ENCODE measurements at regions not wholly inside any gene's neighbourhood (a gene's known extent, or its start where the extent isn't known, plus 50 kb on each side); places are given as distances from the start of the nearest gene placed in this dataset.

DNA sequence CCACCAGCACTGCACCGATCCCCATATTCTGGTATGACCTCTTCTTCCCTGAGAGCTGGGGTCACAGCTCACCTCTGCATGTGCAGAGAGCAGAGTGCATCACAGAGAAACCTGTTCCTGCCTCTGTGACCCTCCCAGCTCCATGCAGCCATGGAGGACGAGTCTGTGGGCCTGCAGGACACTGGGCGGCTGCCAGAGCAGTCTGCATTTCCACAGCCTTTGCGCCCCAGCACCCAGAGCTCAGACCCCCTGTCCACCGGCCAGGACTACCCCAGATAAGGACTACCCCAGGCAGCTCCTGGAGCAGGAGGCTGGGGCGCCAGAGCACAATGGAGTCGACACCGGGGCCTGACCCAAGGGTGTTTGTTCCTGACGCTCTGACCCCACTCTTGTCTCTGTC lies 308.1 kb upstream of the IRX1 start (continued):
- TF ChIP-seq, protein P1, sequence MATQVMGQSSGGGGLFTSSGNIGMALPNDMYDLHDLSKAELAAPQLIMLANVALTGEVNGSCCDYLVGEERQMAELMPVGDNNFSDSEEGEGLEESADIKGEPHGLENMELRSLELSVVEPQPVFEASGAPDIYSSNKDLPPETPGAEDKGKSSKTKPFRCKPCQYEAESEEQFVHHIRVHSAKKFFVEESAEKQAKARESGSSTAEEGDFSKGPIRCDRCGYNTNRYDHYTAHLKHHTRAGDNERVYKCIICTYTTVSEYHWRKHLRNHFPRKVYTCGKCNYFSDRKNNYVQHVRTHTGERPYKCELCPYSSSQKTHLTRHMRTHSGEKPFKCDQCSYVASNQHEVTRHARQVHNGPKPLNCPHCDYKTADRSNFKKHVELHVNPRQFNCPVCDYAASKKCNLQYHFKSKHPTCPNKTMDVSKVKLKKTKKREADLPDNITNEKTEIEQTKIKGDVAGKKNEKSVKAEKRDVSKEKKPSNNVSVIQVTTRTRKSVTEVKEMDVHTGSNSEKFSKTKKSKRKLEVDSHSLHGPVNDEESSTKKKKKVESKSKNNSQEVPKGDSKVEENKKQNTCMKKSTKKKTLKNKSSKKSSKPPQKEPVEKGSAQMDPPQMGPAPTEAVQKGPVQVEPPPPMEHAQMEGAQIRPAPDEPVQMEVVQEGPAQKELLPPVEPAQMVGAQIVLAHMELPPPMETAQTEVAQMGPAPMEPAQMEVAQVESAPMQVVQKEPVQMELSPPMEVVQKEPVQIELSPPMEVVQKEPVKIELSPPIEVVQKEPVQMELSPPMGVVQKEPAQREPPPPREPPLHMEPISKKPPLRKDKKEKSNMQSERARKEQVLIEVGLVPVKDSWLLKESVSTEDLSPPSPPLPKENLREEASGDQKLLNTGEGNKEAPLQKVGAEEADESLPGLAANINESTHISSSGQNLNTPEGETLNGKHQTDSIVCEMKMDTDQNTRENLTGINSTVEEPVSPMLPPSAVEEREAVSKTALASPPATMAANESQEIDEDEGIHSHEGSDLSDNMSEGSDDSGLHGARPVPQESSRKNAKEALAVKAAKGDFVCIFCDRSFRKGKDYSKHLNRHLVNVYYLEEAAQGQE (IDR thresholded peaks at IDR 0.05; ENCODE audit: low read depth) = no peak
- TF ChIP-seq SRF (IDR thresholded peaks at IDR 0.05; ENCODE audit: low read depth) (no peak), TCF7L2 (IDR thresholded peaks at IDR 0.05; ENCODE audit: borderline replicate concordance, extremely low read depth, insufficient read depth, insufficient read length) (no peak), EGR1 (IDR thresholded peaks at IDR 0.05; ENCODE audit: low read depth) (no peak), CEBPB (IDR thresholded peaks at IDR 0.05; ENCODE audit: low read depth) (no peak), POLR2A (IDR thresholded peaks at IDR 0.05; ENCODE audit: borderline replicate concordance, extremely low read depth, insufficient read depth, insufficient read length) (no peak)

DNA sequence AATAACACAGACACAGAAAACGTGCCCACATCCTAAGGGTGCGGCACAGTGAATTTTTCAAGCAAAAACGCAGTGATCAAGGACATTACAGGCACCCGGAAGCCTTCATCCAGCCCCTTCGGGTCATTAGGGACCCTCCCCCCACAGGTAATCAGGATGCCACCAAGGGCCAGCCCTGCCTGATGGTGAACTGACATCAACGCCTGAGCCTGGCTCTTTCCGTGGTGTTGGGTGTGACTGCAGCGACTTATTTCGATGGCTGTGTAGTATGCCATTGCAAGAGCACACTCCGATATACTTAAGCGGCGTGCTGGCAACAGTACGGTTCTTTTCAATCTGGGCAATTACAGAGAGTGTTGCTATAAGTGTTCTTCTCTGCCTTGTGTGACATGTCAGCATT lies 310.0 kb upstream of the IRX1 start:
- no TSS peak for BruUV-seq (replicated peaks)
- peaks cover 11 to 55% of the 10 kb centered on the region in 2 experiments; a peak in 2 of 4 replicates for H3K9me3 ChIP-seq (ENCODE audit: control insufficient read depth in 1 of 2, insufficient read depth in 1 of 2, low read depth in 1 of 2, low read length in 2 of 2)
- H3K9me2 ChIP-seq (ENCODE audit: insufficient read depth) = no peaks in the 10 kb centered on the region
- CTCF ChIA-PET = no interaction called here
- no peak overlapping the region for H2AFZ ChIP-seq (ENCODE audit: low read depth, low read length, poor library complexity, severe bottlenecking)
- no peaks in the 10 kb centered on the region for H3K4me1 ChIP-seq (ENCODE audit: control insufficient read depth in 1 of 2, insufficient read depth in 2 of 2, low read length in 2 of 2)
- no peaks in the 10 kb centered on the region for H3K27me3 ChIP-seq (ENCODE audit: insufficient read depth, low read length)
- no peak overlapping the region for H3K4me3 ChIP-seq (replicated peaks in 1 of 2; ENCODE audit: low read depth in 1 of 2, low read length in 2 of 2)
- H3K36me3 ChIP-seq (ENCODE audit: control insufficient read depth in 1 of 2, insufficient read depth in 2 of 2, low read length in 2 of 2) = no peaks in the 10 kb centered on the region
- H3K9ac ChIP-seq (ENCODE audit: low read length) = no peak overlapping the region
- H3K27ac ChIP-seq (ENCODE audit: low read depth, low read length) = no peak overlapping the region
- intact Hi-C loops (cut with micrococcal nuclease) = no loop called here
- POLR2A ChIA-PET = no interaction called here
- no peaks in the 10 kb centered on the region for H3K79me2 ChIP-seq (ENCODE audit: insufficient read depth, low read length)
- no peaks in the 10 kb centered on the region for H4K20me1 ChIP-seq (ENCODE audit: insufficient read depth)
- H3K4me2 ChIP-seq (ENCODE audit: low read length) = no peak overlapping the region
- TF ChIP-seq TCF7L2 (IDR thresholded peaks at IDR 0.05; ENCODE audit: borderline replicate concordance, extremely low read depth, insufficient read depth, insufficient read length) (no peak), SRF (IDR thresholded peaks at IDR 0.05; ENCODE audit: low read depth) (no peak)
- TF ChIP-seq, protein P2, sequence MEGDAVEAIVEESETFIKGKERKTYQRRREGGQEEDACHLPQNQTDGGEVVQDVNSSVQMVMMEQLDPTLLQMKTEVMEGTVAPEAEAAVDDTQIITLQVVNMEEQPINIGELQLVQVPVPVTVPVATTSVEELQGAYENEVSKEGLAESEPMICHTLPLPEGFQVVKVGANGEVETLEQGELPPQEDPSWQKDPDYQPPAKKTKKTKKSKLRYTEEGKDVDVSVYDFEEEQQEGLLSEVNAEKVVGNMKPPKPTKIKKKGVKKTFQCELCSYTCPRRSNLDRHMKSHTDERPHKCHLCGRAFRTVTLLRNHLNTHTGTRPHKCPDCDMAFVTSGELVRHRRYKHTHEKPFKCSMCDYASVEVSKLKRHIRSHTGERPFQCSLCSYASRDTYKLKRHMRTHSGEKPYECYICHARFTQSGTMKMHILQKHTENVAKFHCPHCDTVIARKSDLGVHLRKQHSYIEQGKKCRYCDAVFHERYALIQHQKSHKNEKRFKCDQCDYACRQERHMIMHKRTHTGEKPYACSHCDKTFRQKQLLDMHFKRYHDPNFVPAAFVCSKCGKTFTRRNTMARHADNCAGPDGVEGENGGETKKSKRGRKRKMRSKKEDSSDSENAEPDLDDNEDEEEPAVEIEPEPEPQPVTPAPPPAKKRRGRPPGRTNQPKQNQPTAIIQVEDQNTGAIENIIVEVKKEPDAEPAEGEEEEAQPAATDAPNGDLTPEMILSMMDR (IDR thresholded peaks at IDR 0.05 in 2 of 3, conservative IDR thresholded peaks at IDR 0.05 in 1 of 3; ENCODE audit: borderline replicate concordance in 1 of 3, insufficient read depth in 1 of 3, low read depth in 2 of 3, low read length in 2 of 3) = no peak
- ATAC-seq (no peak), DNase-seq (ENCODE audit: low read depth, low spot score) (no peak)
- RAD21 ChIA-PET (ENCODE audit: low non-redundant PET in 1 of 2, low total read pairs in 2 of 2, uncharacterized antibody in 2 of 2, unreplicated experiment in 2 of 2) = no interaction called here
